H1 (cell line): ENCODE measurements at regions not wholly inside any gene's neighbourhood (a gene's known extent, or its start where the extent isn't known, plus 50 kb on each side); places are given as distances from the start of the nearest gene placed in this dataset.

Source experiments
- CTCF ChIA-PET: fragments of 300-600 bp; sonication (Branson Sonifier 250); formaldehyde crosslinking; loops from one replicate; lab custom pipeline; 2021; ENCODE audit not compliant: partially characterized antibody; lab: Charles Lee
- POLR2A ChIA-PET: fragments of 300-600 bp; sonication (Branson Sonifier 250); formaldehyde crosslinking; loops from one replicate; lab custom pipeline; 2021; ENCODE audit warnings: inconsistent platforms; ENCODE audit not compliant: partially characterized antibody; lab: Charles Lee
- DNase-seq, 2 experiments: peaks; one replicate each; pipeline versions ENCODE4 v3.0.0 to v3.0.0-alpha.2; 2010 to 2022; ENCODE audit warnings: low spot score in 2 of 2, low read depth in 1 of 2, mixed read lengths in 1 of 2
- FAIRE-seq: peaks from 2 replicates; lab custom pipeline; 2011; peaks lifted over from hg19 to GRCh38; lab: Jason Lieb, UNC
- H2AFZ ChIP-seq: 2 replicates; pipeline ENCODE4 v1.8.1; 2012; ENCODE audit warnings: low read length, inconsistent platforms
- H2AK5ac ChIP-seq: 2 replicates; pipeline ENCODE4 v1.6.1; 2013; ENCODE audit warnings: low read depth, low read length
- H2BK120ac ChIP-seq: replicated peaks from 2 replicates; pipeline ENCODE3; 2013; ENCODE audit warnings: low read depth, low read length, inconsistent platforms
- H2BK12ac ChIP-seq: 2 replicates; pipeline ENCODE4 v1.6.1; 2013; ENCODE audit warnings: low read depth, low read length
- H2BK15ac ChIP-seq: 2 replicates; pipeline ENCODE4 v1.6.1; 2013; ENCODE audit warnings: low read length
- H2BK20ac ChIP-seq: 2 replicates; pipeline ENCODE4 v1.6.1; 2013; ENCODE audit warnings: low read length
- H2BK5ac ChIP-seq: 2 replicates; pipeline ENCODE4 v1.6.1; 2013; ENCODE audit warnings: low read depth, low read length
- H3K14ac ChIP-seq: 2 replicates; pipeline ENCODE4 v1.6.1; 2013; ENCODE audit warnings: inconsistent platforms; ENCODE audit not compliant: insufficient read length
- H3K18ac ChIP-seq: 2 replicates; pipeline ENCODE4 v1.6.1; 2013; ENCODE audit warnings: low read length; ENCODE audit errors: extremely low read depth
- H3K23ac ChIP-seq: 2 replicates; pipeline ENCODE4 v1.6.1; 2013; ENCODE audit warnings: inconsistent platforms; ENCODE audit not compliant: insufficient read length
- H3K23me2 ChIP-seq: 2 replicates; pipeline ENCODE4 v1.6.1; 2013; ENCODE audit warnings: low read depth, low read length
- H3K27ac ChIP-seq: 2 replicates; pipeline ENCODE4 v1.6.1; 2011; ENCODE audit warnings: low read depth, low read length, inconsistent platforms
- H3K27me3 ChIP-seq, 4 experiments: replicated peaks in 1 of 4; 1 replicate in 1 of 4; 2 replicates in 3 of 4; pipeline versions ENCODE4 v1.6.1 to v1.8.1; 2011 to 2013; ENCODE audit warnings: low read length in 3 of 4, mild to moderate bottlenecking in 3 of 4, inconsistent platforms in 2 of 4, mixed read lengths in 2 of 4, moderate library complexity in 1 of 4; ENCODE audit not compliant: control insufficient read depth in 3 of 4, insufficient read depth in 3 of 4; ENCODE audit errors: extremely low read depth in 1 of 4
- H3K36me3 ChIP-seq, 4 experiments: 2 replicates each; pipeline versions ENCODE4 v1.6.1 to v1.8.1; 2011 to 2013; ENCODE audit warnings: mild to moderate bottlenecking in 4 of 4, low read length in 3 of 4, moderate library complexity in 2 of 4, control low read depth in 1 of 4, inconsistent platforms in 1 of 4; ENCODE audit not compliant: insufficient read depth in 4 of 4, control insufficient read depth in 2 of 4
- H3K4ac ChIP-seq: replicated peaks from 2 replicates; pipeline ENCODE3; 2013; ENCODE audit warnings: low read length, low read depth, mixed read lengths, inconsistent platforms; ENCODE audit not compliant: insufficient read length
- H3K4me1 ChIP-seq, 4 experiments: replicated peaks in 1 of 4; 1 replicate in 1 of 4; 2 replicates in 3 of 4; pipeline versions ENCODE4 v1.6.1 to v1.8.1; 2011 to 2013; ENCODE audit warnings: low read length in 3 of 4, inconsistent platforms in 2 of 4, mixed read lengths in 1 of 4; ENCODE audit not compliant: insufficient read depth in 4 of 4, control insufficient read depth in 3 of 4
- H3K4me2 ChIP-seq, 2 experiments: 2 replicates each; pipeline versions ENCODE4 v1.6.1 to v1.8.1; 2011 to 2013; ENCODE audit warnings: low read depth in 2 of 2, low read length in 2 of 2, control low read depth in 1 of 2, inconsistent platforms in 1 of 2, mild to moderate bottlenecking in 1 of 2; ENCODE audit not compliant: insufficient read depth in 1 of 2
- H3K4me3 ChIP-seq, 4 experiments: fragments of 200-600, 300-600 bp in 1 of 4; sonication (generic), shearing (Covaris generic), sonication (Bioruptor Twin) in 1 of 4; 2 replicates each; pipeline versions ENCODE4 v1.5.1 to v1.8.1; 2011 to 2016; ENCODE audit warnings: low read length in 4 of 4, low read depth in 3 of 4, control low read depth in 2 of 4, inconsistent platforms in 2 of 4, mild to moderate bottlenecking in 2 of 4, mixed read lengths in 1 of 4, moderate library complexity in 1 of 4; ENCODE audit not compliant: insufficient read depth in 2 of 4; ENCODE audit errors: extremely low read depth in 1 of 4
- H3K56ac ChIP-seq: replicated peaks from 2 replicates; pipeline ENCODE3; 2013; ENCODE audit warnings: low read depth, mild to moderate bottlenecking, mixed read lengths, low read length, inconsistent platforms; ENCODE audit not compliant: insufficient read length
- H3K79me1 ChIP-seq: 2 replicates; pipeline ENCODE4 v1.6.1; 2013; ENCODE audit warnings: low read depth, low read length, control low read depth
- H3K79me2 ChIP-seq, 2 experiments: 2 replicates each; pipeline versions ENCODE4 v1.6.1 to v1.8.1; 2012 to 2013; ENCODE audit warnings: low read length in 2 of 2, mild to moderate bottlenecking in 2 of 2, inconsistent platforms in 1 of 2; ENCODE audit not compliant: insufficient read depth in 2 of 2, control insufficient read depth in 1 of 2
- H3K9ac ChIP-seq, 4 experiments: replicated peaks in 1 of 4; 1 replicate in 1 of 4; 2 replicates in 3 of 4; pipeline versions ENCODE4 v1.6.1 to v1.8.1; 2011 to 2013; ENCODE audit warnings: low read depth in 3 of 4, low read length in 3 of 4, control low read depth in 2 of 4, mild to moderate bottlenecking in 2 of 4, moderate library complexity in 2 of 4, inconsistent platforms in 1 of 4; ENCODE audit errors: extremely low read depth in 1 of 4
- H3K9me3 ChIP-seq, 2 experiments: 2 replicates each; pipeline versions ENCODE4 v1.6.1 to v1.8.1; 2012 to 2013; ENCODE audit warnings: mild to moderate bottlenecking in 2 of 2, moderate library complexity in 2 of 2, control low read depth in 1 of 2, inconsistent platforms in 1 of 2, low read depth in 1 of 2, low read length in 1 of 2, mixed read lengths in 1 of 2; ENCODE audit not compliant: insufficient read depth in 2 of 2
- H4K20me1 ChIP-seq, 2 experiments: replicated peaks in 1 of 2; 2 replicates each; pipeline versions ENCODE3 to v1.8.1; 2011 to 2013; ENCODE audit warnings: inconsistent platforms in 2 of 2, low read length in 2 of 2, mild to moderate bottlenecking in 1 of 2; ENCODE audit not compliant: insufficient read depth in 2 of 2, control insufficient read depth in 1 of 2
- H4K5ac ChIP-seq: 2 replicates; pipeline ENCODE4 v1.6.1; 2013; ENCODE audit warnings: low read length, low read depth, mixed read lengths, inconsistent platforms; ENCODE audit not compliant: insufficient read length
- H4K8ac ChIP-seq: 2 replicates; pipeline ENCODE4 v1.8.0; 2013; ENCODE audit warnings: mild to moderate bottlenecking, moderate library complexity, low read length, inconsistent platforms; ENCODE audit not compliant: insufficient read depth; ENCODE audit errors: extremely low read depth
- H4K91ac ChIP-seq: replicated peaks from 2 replicates; pipeline ENCODE3; 2013; ENCODE audit warnings: low read length, mixed read lengths, inconsistent platforms; ENCODE audit not compliant: insufficient read length
- ASH2L ChIP-seq: fragments of 200-600, 300-600 bp; sonication (generic); IDR thresholded peaks from one replicate; pipeline ENCODE4 v1.7.1; 2017; ENCODE audit warnings: low read length
- CREB1 ChIP-seq: IDR thresholded peaks from 2 replicates; pipeline ENCODE4 v1.6.1; 2012; ENCODE audit warnings: inconsistent platforms
- HDAC2 ChIP-seq, 2 experiments: fragments of 300-600 bp in 1 of 2; sonication (generic) in 1 of 2; IDR thresholded peaks; 2 replicates each; pipeline ENCODE4 v1.6.1; 2011 to 2012; ENCODE audit warnings: low read depth in 2 of 2, low read length in 2 of 2, mild to moderate bottlenecking in 2 of 2, moderate library complexity in 2 of 2, borderline replicate concordance in 1 of 2, inconsistent platforms in 1 of 2
- JUN ChIP-seq: IDR thresholded peaks from 2 replicates; pipeline ENCODE4 v1.6.1; 2011; ENCODE audit warnings: low read depth, mild to moderate bottlenecking, improper control_type of control experiment, low read length
- RNF2 ChIP-seq: fragments of 200-900, 300-1000 bp; sonication (generic); IDR thresholded peaks from 2 replicates; pipeline ENCODE4 v1.7.1; 2016; ENCODE audit warnings: borderline replicate concordance, low read depth, mild to moderate bottlenecking, antibody characterized with exemption, low read length; ENCODE audit not compliant: poor library complexity, severe bottlenecking; ENCODE audit errors: missing control alignments
- SP2 ChIP-seq: IDR thresholded peaks from 2 replicates; pipeline ENCODE4 v1.6.1; 2012; ENCODE audit warnings: mild to moderate bottlenecking, low read length, inconsistent platforms
- TEAD4 ChIP-seq: IDR thresholded peaks from 2 replicates; pipeline ENCODE4 v1.6.1; 2012; ENCODE audit warnings: low read depth, low read length, inconsistent platforms, mixed read lengths
- WGBS, 2 experiments: shearing (Covaris generic) in 1 of 2; methylation state at CpG; one replicate each; pipeline versions ENCODE4 v1.1.6 to v1.1.7; 2013 to 2015; ENCODE audit warnings: low lambda C conversion rate in 2 of 2, mixed read lengths in 2 of 2, inconsistent platforms in 1 of 2, low coverage in 1 of 2, missing lambda C conversion rate in 1 of 2; ENCODE audit not compliant: insufficient replicate concordance in 2 of 2, insufficient coverage in 1 of 2, insufficient read length in 1 of 2; ENCODE audit errors: extremely low coverage in 1 of 2, missing lambda C conversion rate in 1 of 2; 5-methylcytosine and 5-hydroxymethylcytosine counted together
- TF ChIP-seq, protein P1 (sequence below): IDR thresholded peaks from 2 replicates; pipeline ENCODE4 v1.6.1; 2012; ENCODE audit warnings: low read length, inconsistent platforms

DNA sequence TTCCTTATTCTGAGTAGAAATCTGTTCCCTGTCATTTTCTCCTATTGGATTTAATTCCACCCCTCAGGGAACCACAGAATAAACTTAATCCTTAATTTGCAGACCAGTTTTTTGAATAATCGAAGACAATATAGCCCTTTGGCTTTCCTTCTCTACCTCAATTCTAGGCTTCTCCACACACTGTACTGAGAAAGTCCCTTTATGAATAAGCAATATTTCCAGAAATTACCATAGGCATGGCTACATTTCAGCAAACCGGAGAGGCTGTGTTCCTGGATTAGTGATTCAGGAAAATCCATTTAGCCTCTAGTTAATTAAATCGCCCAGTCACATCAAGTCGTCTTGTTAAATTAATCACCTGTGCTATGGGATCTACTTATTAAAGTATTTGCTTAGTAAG, 125.1 kb downstream of the ANAPC4 start:
- H3K9me3 ChIP-seq: no peaks in the 10 kb centered on the region

More for the DNA sequence above, 125.1 kb downstream of the ANAPC4 start:
- Histone ChIP-seq H2BK15ac (no peak overlapping the region), H3K4ac (no peak overlapping the region), H3K4me2 (no peak overlapping the region), H4K5ac (no peak overlapping the region), H4K91ac (no peak overlapping the region), H2AK5ac (no peak overlapping the region), H3K9ac (no peak overlapping the region), H3K36me3 (no peaks in the 10 kb centered on the region), H3K4me3 (no peak overlapping the region), H3K14ac (no peak overlapping the region), H2BK120ac (no peak overlapping the region), H2BK12ac (no peak overlapping the region), H4K20me1 (no peaks in the 10 kb centered on the region), H3K18ac (no peak overlapping the region), H3K23ac (no peak overlapping the region), H3K4me1 (no peaks in the 10 kb centered on the region), H3K79me2 (no peaks in the 10 kb centered on the region), H2BK20ac (no peak overlapping the region), H4K8ac (no peak overlapping the region), H3K79me1 (no peaks in the 10 kb centered on the region), H2BK5ac (no peak overlapping the region), H3K27me3 (no peaks in the 10 kb centered on the region), H3K56ac (no peak overlapping the region), H3K27ac (no peak overlapping the region), H2AFZ (no peak overlapping the region), H3K23me2 (no peaks in the 10 kb centered on the region)
- FAIRE-seq (no peak), DNase-seq (no peak)
- TF ChIP-seq HDAC2 (IDR thresholded peaks at IDR 0.05; ENCODE audit: borderline replicate concordance in 1 of 2, low read depth in 2 of 2, low read length in 2 of 2) (no peak), ASH2L (no peak), CREB1 (no peak), RNF2 (no peak), SP2 (no peak), TEAD4 (no peak), JUN (no peak)
- TF ChIP-seq, protein P1, sequence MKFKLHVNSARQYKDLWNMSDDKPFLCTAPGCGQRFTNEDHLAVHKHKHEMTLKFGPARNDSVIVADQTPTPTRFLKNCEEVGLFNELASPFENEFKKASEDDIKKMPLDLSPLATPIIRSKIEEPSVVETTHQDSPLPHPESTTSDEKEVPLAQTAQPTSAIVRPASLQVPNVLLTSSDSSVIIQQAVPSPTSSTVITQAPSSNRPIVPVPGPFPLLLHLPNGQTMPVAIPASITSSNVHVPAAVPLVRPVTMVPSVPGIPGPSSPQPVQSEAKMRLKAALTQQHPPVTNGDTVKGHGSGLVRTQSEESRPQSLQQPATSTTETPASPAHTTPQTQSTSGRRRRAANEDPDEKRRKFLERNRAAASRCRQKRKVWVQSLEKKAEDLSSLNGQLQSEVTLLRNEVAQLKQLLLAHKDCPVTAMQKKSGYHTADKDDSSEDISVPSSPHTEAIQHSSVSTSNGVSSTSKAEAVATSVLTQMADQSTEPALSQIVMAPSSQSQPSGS: no peak
- ChIA-PET POLR2A (no interaction called here), CTCF (interaction anchor here (3.9 kb wide), 1 partner anchor 14 kb away, joined by 20 read pairs; no protein-coding TSS in a partner anchor)
- WGBS, 2 experiments: 87% methylated on average over 4 of the region's 4 CpGs; no CpG with 5 or more reads in 1 of the 2 experiments
